ENCODE measurements at regions not wholly inside any gene's neighbourhood (a gene's known extent, or its start where the extent isn't known, plus 50 kb on each side); places are given as distances from the start of the nearest gene placed in this dataset.
A peak's percentile ranks its signal among the peaks of the same experiment; 100 is the strongest.

DNA sequence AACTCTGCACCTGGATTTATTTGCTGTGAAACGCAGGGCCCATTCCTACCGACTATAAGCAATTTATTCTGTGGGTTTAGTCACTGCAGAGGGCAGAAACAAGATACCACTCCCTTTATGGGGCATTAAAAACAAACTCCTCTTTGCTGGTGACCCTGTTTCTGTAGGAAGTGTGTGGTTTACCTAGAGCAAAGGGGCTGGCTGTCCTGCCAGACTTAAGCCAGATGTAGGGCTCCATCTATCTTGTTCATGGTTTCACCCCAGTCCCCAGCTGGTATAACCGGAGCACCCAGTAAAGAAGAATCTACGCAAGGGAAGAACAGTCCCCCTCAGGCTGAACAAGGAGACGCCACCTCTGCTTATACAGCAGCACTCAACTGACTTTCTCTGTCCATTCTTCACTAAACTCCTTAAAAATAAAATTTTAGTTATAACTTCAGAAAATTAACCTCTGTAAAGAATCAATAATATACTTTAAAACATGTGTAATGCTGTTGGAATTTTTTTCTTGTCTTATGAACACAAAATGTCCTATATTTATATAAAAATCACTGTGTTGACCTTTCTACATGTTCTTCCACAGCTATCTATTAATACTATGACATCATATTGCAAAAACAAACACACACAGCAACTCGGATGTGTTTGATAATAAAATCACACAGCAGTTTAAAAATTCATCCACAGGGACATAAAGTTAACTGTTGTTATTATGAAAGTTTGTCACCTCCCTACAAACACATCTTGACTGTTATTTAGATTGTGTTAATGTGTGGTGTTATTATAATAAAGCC lies 126.1 kb upstream of the RPS6KA2 start:
- no peak for DNase-seq (ENCODE audit: low read depth, low spot score)

DNA sequence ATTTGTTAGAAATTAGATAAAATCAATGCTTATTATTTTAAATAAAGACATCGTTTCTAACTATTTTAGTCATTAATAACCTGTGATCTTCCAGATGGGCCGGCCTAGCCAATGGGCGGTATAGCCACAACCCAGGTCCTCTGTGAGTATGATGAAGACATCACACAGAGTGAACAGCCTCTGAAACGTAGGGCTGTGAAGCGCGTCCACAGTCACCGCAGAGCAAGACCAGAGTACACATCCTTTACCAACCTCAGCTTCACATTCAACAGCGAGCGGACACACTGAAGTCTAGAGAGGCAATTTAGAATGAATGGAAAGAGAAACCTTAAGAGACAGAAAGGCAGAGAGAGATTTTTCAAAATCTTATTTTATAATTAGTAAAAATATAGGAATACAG lies 125.0 kb upstream of the RPS6KA2 start:
- DNase-seq (ENCODE audit: low read depth, low spot score): no peak

DNA sequence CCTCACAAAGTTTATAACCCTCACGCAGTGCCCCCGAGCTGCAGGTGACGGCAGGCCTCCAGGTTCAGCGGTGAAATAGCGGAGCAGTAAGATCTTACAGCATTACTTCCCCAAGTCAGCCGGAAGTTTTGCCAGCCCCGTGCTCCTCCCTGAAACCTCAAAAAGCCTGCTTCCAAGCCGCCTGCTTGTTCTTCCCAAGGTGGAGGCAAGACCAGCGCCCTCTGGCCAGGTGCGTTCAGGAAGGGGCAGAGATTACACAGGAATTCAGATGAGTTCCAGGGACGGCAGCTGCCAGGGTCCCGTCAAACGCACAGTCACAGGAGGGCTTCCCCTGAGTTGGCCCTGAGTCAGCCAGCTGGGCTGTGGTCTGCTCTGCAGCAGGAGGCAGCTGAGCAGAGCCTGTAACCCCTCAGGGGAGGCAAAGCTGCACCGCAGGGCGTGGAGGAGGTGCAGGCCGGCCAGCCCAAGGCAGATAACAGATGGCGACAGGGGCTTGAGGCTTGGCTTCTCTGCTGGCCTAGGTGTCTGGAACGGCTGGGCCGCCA lies 124.1 kb upstream of the RPS6KA2 start:
- no peak for DNase-seq (ENCODE audit: low read depth, low spot score)

DNA sequence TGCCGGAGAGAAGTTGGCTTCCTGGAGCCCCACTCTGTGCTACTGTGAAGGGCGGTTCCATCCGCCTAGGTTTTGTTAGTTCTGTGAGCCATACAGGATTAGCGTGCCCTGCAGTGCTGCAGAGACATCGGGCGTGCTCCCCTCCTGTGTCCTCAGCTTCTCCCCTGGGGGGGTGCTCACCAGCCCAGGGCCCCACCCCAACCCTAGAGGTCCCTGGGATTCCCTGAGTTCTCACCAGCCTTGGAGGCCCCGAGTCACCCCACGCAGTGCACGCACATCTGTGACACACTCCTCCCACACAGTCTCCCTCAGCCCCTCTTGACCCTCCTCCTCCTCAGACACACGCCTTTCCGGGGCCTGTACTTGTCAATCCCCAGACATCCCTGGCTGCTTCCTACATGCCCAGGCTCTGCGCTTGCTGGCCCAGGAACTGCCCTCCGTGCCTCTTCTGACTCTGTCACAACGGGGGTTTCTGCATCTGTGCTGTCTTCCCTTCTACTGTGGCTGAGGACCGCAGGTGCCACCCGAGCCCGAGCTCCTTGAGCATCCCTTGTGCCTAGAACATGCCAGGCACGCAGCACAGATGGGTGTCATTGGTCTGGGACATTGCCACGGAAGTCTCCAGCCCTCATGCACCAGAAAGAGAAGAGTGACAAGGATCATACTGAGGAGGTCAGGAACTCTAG lies 123.2 kb upstream of the RPS6KA2 start:
- no peak for DNase-seq (ENCODE audit: low read depth, low spot score)

DNA sequence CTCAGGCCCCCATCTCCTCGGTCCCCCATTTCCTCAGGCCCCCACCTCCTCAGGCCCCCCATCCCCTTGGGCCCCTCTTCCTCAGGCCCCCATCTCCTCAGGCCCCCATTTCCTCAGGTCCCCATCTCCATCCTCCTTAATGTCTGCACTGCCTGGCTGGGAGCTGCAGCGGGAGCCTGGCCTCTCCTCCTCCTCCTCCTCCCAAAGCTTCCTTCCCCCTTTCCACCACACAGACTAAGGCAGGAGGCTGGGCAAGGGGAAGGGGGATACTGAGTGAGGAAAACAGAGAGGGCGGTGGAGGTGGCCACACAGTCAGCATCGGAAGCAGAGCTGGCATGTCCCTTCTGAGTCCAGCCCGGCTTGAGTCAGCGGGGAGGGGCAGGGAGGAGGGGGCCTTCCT lies 122.6 kb upstream of the RPS6KA2 start:
- DNase-seq (ENCODE audit: low read depth, low spot score): no peak

DNA sequence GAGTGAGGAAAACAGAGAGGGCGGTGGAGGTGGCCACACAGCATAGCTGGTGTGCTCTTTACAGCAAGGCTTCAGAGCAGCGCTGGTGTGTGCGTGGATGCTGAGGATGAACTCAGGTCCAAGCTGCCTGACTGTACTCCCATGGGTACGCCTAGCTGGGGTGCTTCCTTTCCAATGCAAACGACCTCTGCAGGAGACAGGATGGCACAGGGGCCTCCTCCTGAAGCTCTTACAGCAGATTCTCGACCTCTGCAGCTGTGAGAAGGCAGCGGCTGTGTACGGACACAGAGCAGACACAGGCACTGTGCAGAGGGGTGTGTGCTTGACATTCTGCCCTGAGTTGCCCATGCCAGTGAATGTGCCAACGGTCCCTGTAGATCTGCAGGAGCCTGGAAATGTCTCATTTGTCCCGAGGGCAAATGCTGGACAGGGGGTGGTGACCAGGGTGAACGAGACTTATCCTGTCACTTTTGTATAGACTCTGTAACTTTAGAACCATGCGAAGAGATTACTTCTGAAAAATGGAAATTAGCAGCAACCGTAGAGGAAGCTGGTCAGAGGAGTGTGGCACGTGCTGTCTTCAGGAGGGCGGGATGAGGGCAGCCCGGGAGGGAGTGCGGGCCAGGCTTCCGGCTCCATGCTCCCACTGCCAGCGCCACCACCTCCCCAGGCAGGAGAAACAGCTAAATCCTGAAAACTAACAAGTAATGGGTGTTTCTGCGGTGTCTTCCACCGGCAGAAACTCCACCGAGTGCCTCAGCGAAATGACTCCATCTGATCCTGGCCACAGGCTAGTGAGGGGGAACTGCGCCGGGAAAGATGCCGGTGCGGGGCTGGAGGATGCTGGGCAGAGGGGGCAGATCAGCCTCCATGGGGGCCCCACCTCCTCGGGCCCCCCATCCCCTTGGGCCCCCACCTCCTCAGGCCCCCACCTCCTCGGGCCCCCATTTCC lies 120.9 kb upstream of the RPS6KA2 start:
- no peak for DNase-seq (ENCODE audit: low read depth, low spot score)

DNA sequence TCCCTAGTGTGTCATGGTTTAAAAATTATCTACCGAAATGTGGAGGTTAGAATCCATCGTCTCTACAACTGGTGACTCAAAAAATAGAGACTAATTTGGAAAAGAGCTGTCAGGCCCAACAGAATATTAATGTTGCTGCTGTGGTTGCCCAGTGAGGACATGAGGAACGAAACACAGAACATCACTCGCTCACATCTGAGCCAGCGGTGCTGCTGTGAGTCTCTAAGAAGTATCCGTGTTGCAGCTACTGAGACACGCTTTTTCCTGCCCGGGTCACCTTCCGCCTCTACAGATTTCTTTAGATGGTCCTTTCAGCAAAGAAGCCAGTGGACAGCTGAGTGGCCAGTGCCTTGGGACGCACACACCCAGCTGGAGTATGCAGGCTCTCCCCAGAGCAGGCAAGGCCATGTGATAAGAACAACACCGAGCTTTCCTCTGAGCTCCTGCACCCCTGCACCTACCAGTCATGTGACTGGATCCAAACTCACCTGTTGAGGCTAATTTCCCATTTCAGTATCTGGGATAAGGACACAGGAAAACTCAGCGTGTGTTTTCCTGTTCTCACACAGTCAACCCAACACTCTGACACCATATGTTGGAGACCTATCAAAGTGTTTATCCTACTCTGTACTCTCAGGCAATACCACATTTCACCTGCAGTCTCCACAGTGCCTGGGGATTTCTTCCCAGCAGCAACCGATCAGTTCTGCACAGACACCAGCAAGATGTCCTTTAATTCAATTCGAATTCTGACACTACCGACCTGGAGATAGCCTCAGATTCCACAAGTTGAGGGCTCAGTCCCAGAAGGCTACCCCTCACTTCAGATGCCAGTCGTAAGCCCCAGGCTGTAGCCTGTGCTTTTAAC lies 119.0 kb upstream of the RPS6KA2 start:
- DNase-seq (ENCODE audit: low read depth, low spot score): no peak

DNA sequence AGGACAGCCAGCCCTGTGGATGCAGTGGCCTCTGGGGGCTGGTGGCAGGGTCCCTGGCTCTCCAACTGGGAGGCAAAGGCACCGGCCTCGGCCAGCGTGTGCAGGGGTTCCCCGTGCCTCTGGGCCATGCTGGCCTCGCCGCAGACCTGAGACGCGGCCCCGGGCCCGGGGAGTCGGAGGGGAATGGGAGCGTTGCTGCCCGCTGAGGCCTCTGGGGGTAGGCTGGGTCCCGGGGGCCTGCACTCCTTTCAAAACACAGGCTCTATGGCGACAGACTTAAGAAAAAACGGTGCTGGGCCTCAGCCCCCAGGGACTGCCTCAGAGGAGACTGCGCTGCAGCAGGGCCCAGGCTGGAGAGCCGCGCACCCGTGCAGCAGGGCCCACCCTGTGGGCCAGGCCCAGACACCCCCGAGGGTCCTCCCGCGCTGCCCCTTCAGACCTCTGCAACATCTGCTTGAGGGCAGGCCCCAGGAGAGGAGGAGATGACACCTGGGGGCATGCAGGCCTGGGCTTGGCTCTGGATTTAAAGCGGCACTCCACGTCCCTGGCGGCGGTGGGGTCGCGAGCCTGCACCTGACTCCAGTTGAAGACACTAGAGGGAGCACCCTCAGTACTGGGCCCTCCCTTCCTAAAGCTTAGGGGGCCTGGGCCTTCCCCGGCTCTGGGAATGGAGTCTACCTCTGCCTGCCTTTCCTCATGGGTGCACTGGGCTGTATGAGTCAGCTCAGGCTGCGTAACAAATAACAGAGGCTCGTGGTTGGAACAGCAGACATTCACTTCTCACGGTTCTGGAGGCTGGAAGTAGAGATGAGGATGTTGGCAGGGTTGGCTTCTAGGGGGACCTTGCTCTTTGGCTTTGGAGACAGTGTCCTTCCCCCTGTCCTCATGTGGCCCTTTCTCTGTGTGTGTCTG lies 117.4 kb upstream of the RPS6KA2 start:
- no peak for DNase-seq (ENCODE audit: low read depth, low spot score)

DNA sequence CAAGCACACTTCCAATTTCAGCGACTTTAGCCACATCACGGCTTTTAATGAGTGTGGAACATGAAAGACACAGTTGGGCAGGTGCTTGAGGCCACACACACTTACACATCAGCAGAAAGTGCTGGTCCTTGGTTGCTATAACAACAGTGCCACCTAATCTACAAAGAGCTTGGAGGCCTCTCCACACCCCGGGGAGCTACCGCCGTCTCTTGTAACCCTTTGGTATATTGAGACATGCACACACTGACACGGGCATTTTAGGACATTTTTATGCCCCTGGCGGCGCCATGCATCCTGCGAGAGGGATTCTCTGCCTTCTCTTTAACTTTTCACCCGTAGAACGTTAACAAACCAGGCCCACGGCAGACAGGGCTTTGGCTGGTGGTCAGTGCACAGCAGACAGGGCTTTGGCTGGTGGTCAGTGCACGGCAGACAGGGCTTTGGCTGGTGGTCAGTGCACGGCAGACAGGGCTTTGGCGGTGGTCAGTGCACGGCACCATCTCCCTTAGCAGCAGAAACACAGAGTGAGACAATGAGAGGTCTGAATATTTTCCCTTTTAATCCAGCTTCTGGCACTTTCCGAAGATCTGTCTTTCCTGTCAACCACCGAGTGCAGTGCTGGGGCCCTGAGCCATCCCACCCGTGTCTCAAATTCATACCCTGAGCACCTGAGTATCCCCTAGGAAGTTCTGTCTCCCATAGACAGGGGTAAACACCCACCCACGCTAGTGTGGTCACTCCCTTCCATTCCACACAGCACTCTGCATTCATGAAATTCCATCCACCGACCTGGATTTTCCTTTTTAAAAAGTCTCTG lies 116.6 kb upstream of the RPS6KA2 start:
- no peak for DNase-seq (ENCODE audit: low read depth, low spot score)

DNA sequence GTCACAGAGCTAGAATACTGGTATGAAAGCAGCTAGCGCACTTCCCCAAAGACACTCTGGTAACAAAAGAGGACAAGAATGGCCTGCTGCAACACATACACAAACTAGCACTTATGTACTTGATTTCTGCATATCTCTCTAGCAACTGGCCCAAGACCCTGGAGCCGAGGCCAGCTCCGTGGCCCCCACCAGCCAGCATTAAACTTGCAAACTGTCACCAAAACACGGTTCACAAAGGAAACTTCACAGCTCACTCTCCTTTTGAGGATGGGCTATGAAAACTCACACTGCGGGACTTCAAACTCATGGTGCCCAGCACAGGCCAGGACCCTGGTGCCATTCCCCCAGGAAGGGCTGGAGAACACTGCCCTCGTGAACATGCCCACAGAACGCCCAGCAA lies 115.9 kb upstream of the RPS6KA2 start:
- DNase-seq (ENCODE audit: low read depth, low spot score): no peak

DNA sequence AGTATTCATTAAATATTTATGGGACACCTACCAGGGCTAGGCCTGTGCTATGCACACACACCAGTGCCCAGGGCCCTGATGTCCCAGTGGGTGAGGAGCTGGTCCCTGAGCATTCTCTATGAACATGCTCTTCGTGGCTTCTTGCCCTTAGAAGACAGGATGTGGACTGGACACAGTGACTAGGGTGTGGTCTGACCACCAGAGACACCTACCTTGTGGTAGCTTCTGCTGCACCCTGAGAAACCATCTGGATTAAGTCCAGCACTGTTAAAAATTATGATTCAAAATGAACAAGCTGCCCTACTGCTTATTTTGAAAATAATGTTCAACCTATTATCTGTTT lies 112.9 kb upstream of the RPS6KA2 start:
- DNase-seq (ENCODE audit: low read depth, low spot score): no peak

DNA sequence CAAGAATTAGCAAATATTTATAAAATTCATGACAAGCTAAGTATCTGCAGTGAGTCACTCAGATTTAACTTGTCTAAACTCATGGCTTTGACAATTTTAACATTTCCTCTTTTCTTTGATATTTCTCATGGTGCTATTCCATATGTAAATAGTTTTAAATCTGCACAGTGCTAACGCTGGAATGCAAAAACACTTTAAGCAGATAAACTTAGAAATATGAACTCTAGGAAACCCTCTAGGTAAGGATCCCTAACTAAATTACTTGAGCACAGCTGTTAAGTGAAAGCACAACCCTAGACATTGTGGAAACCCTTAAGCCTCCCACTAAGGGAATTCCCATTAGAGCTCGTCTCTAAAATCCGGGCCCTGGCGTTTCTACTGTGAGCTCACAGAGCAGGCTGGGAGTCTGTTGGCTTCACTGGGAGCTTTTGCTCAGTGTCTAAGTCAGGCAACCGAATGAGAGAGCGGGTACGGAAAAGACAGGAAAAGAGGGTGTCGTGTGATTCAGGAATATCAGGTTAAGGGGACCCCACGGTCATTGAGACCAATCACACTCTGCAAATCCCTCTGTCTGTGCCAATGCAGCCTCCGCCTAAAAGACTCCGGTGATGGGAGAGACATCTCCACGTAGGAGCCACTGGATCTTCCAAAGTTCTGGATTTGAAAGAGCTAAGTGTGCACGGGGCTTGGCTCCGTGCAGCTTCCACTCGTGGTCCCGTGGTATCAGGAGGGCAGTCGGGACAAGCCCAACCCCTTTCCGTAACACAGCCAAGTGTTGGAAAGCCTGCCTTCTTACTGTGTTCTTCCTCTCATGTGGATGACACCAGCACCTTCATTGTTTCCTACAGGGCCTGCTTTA lies 112.3 kb upstream of the RPS6KA2 start:
- no peak for DNase-seq (ENCODE audit: low read depth, low spot score)

DNA sequence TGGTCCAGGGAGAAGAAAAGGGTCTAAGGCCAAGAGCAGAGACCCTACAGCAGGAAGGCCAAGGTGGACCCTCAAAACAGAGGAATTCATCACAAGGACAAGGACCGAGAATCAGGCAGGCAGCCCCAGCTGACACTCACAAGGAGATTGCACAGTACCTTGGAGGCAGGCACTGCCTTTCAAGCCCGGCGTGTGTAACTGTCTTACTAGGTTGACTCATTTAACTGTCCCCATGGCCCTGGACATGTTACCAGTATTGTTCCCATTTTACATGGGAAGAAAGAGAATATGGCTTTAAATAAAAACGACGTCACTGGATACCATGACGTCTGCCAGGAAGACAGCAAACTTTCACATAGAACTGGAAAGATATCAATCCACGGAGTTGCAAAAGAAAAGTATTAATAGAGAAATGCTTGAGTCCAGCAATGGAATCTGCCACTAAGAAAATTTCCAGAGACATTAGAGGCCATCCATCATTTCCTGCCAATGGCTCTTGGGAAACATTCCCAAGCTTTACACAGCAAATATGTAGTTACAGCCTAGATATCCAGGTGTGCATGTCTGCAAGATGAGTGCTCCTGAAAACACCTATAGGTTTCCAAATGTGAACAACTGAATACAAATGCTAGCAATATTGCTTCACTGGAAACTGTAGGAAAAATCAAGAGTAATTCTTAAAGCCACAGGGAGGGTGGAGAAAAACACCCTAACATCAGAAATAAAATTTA lies 111.5 kb upstream of the RPS6KA2 start:
- no peak for DNase-seq (ENCODE audit: low read depth, low spot score)

DNA sequence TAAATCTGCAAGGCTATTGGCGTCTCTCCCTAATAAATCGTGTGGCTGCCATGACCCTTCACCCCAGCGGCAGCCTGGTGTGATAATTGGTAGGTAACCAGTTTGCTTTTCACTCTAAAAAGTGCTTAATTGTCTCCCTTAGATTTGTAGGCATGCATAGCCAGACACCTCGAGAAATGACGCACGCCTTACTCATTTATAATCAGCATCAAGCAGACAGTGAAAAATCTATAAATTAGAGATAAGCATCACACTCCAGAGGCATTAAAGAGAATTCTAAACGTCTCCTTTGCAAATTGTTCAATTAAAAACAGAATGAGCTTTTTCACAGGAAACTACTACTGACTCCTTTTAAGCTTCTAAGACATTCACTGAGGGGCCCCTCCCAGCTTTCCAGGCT lies 110.2 kb upstream of the RPS6KA2 start:
- no peak for DNase-seq (ENCODE audit: low read depth, low spot score)

DNA sequence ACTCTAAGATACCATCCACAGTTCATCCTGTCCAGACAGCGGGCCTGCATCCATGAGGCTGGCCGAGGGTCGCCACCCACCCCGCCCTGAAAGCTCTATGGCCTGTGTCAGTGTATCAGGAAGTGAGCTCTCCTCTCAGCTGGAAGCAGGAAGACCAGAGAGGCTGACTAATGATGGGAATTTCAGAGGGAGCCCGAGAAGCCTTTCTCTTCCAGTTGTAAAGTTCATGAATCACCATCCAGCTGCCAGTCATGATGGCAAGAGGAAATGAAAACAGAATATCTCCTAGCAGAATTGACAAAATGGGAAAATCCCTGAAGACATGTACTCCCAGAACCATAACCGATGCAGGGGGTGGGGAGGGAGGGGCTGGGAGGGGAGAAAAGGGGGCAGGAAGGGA lies 109.6 kb upstream of the RPS6KA2 start:
- DNase-seq (ENCODE audit: low read depth, low spot score): peak; percentile 73

DNA sequence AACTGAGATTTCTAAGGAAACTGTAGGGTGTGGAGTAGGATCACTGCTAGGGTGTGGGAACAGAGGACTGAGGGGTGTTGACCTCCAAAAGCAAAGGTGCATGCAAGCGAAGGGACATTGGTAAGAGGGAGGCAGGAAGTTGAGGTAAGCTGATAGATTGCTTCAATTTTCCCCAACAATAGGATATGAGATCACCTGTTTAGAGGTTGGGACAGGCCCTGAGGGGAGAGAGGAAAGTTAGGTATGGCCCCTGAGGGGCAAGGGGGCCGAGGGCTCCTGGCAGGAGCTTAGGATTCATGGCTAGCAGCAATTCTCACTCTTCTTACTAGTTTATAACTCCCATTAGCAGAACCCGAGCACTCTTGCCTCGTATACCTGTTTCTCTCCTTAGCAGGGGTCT lies 106.8 kb upstream of the RPS6KA2 start:
- DNase-seq (ENCODE audit: low read depth, low spot score): no peak

DNA sequence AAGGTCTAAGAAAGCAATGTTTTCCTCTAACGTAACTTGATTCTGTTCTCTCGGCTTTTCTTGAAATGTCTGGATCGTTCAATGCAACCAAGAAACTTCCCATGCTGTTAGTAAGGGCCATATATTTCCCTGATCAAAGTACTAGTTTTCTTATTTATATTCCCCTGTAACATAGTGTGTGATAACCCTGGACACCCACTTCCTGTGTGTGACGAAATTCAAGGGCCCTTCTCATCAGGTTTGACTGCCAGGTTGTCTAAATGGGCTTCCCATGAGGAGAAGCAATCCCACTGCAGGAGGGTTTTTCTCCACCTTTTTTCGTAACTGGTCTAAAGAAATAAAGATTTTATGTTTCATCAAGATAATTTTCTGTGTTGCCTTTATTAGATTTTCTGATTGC lies 102.6 kb upstream of the RPS6KA2 start:
- DNase-seq (ENCODE audit: low read depth, low spot score): no peak
